HepG2 (cell line): ENCODE measurements at regions not wholly inside any gene's neighbourhood (a gene's known extent, or its start where the extent isn't known, plus 50 kb on each side); places are given as distances from the start of the nearest gene placed in this dataset.
"Not testable (repeated sequence)": the region's sequence is repeated elsewhere in the genome, so short reads cannot be mapped to it uniquely, and the experiment has no call there.

ENCODE experiments used
- ELF4 ChIP-seq: sonication (generic); formaldehyde crosslinking; IDR thresholded peaks from 2 replicates; pipeline ENCODE4 v1.5.0; 2020; ENCODE audit warnings: missing genetic modification reagents, mild to moderate bottlenecking, moderate library complexity, borderline replicate concordance
- ETV6 ChIP-seq: sonication (generic); formaldehyde crosslinking; conservative IDR thresholded peaks from 2 replicates; pipeline ENCODE4 v1.4.0; 2020; ENCODE audit warnings: missing genetic modification reagents
- MAX ChIP-seq: IDR thresholded peaks from 2 replicates; pipeline ENCODE4 v1.6.1; 2012; ENCODE audit warnings: inconsistent platforms
- RBM22 ChIP-seq: fragments of 200-400 bp; formaldehyde crosslinking; optimal IDR thresholded peaks from 2 replicates; pipeline ENCODE3; 2017; ENCODE audit warnings: mild to moderate bottlenecking, low read length, moderate library complexity
- TAF15 ChIP-seq: fragments of 200-400 bp; formaldehyde crosslinking; IDR thresholded peaks from one replicate; pipeline ENCODE4 v1.6.1; 2018; ENCODE audit warnings: mild to moderate bottlenecking, low read depth, low read length; ENCODE audit not compliant: poor library complexity, severe bottlenecking
- TCF12 ChIP-seq, 2 experiments: fragments of 450-650 bp in 1 of 2; sonication (generic) in 1 of 2; formaldehyde crosslinking in 1 of 2; IDR thresholded peaks; 2 replicates each; pipeline versions ENCODE4 v1.6.1 to v1.8.0; 2017 to 2022; ENCODE audit warnings: antibody characterized with exemption in 1 of 2, mild to moderate bottlenecking in 1 of 2, missing genetic modification reagents in 1 of 2, moderate library complexity in 1 of 2
- ZNF264 ChIP-seq: sonication (generic); formaldehyde crosslinking; IDR thresholded peaks from 2 replicates; pipeline ENCODE4 v1.4.0; 2020; ENCODE audit warnings: missing genetic modification reagents
- ZNF768 ChIP-seq: sonication (generic); formaldehyde crosslinking; IDR thresholded peaks from 2 replicates; pipeline ENCODE4 v1.4.0; 2020; ENCODE audit warnings: missing genetic modification reagents
- TF ChIP-seq, protein P1 (sequence below): sonication (generic); formaldehyde crosslinking; IDR thresholded peaks from 2 replicates; pipeline ENCODE4 v1.5.1; 2020; ENCODE audit warnings: mild to moderate bottlenecking, missing genetic modification reagents, borderline replicate concordance
- TF ChIP-seq, protein P2 (sequence below): IDR thresholded peaks from 2 replicates; pipeline ENCODE4 v1.6.1; 2016; ENCODE audit warnings: missing compliant biosample characterization, missing genetic modification reagents, borderline replicate concordance
- TF ChIP-seq, protein P3 (sequence below): sonication (generic); formaldehyde crosslinking; IDR thresholded peaks from 2 replicates; pipeline ENCODE4 v1.4.0; 2020; ENCODE audit warnings: mild to moderate bottlenecking, missing genetic modification reagents, borderline replicate concordance

DNA sequence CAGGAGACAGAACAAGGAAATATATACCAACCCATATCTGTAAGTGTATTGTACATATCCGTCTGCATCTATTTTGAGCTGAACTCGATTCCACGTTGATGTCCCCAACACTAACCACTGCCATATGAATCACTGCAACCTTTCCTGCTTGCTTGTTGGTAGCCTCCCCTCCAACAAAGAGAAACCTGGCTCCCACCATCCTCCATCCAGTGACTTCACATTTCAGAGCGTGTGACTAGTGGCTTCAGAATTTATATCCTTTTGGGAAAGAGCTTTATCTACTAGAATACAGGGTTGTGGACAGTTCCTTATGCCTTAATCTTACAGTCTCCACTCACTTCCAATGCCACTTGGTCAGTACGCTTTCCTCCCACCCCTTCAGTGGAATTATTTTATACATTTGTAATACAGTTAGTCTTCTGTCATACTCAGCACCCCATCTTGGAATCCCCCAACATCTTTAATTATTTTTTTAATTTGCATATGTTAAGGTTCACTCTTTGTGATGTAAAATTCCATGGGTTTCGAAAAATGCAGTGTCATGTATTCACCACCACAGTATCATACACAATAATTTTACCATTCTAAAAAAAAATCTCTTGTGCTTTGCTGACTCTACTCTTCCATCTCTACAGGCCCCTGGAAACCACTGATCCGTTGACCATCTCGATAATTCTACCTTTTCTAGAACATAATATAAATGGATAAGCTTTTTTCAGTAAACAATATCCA, 264.7 kb downstream of the BCL2L11 start:
- not testable (repeated sequence) for TF ChIP-seq ETV6 (CRISPR knock-in tag); ELF4 (CRISPR knock-in tag); MAX; ZNF768 (CRISPR knock-in tag); TAF15; TCF12 (IDR thresholded peaks at IDR 0.05); TCF12 (CRISPR knock-in tag; IDR thresholded peaks at IDR 0.05); ZNF264 (CRISPR knock-in tag); RBM22
- TF ChIP-seq, protein P1, sequence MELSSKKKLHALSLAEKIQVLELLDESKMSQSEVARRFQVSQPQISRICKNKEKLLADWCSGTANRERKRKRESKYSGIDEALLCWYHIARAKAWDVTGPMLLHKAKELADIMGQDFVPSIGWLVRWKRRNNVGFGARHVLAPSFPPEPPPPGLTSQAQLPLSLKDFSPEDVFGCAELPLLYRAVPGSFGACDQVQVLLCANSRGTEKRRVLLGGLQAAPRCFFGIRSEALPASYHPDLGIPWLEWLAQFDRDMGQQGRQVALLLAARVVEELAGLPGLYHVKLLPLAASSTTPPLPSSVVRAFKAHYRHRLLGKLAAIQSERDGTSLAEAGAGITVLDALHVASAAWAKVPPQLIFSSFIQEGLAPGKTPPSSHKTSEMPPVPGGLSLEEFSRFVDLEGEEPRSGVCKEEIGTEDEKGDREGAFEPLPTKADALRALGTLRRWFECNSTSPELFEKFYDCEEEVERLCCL (CRISPR knock-in tag): not testable (repeated sequence)
- TF ChIP-seq, protein P2, sequence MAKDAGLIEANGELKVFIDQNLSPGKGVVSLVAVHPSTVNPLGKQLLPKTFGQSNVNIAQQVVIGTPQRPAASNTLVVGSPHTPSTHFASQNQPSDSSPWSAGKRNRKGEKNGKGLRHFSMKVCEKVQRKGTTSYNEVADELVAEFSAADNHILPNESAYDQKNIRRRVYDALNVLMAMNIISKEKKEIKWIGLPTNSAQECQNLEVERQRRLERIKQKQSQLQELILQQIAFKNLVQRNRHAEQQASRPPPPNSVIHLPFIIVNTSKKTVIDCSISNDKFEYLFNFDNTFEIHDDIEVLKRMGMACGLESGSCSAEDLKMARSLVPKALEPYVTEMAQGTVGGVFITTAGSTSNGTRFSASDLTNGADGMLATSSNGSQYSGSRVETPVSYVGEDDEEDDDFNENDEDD (CRISPR knock-in tag): not testable (repeated sequence)
- TF ChIP-seq, protein P3, sequence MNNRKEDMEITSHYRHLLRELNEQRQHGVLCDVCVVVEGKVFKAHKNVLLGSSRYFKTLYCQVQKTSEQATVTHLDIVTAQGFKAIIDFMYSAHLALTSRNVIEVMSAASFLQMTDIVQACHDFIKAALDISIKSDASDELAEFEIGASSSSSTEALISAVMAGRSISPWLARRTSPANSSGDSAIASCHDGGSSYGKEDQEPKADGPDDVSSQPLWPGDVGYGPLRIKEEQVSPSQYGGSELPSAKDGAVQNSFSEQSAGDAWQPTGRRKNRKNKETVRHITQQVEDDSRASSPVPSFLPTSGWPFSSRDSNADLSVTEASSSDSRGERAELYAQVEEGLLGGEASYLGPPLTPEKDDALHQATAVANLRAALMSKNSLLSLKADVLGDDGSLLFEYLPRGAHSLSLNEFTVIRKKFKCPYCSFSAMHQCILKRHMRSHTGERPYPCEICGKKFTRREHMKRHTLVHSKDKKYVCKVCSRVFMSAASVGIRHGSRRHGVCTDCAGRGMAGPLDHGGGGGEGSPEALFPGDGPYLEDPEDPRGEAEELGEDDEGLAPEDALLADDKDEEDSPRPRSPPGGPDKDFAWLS (CRISPR knock-in tag): not testable (repeated sequence)
